A673 (cell line): ENCODE measurements at regions not wholly inside any gene's neighbourhood (a gene's known extent, or its start where the extent isn't known, plus 50 kb on each side); places are given as distances from the start of the nearest gene placed in this dataset.

Source experiments
- BruUV-seq: library from RNA; stranded (reverse); fragments of 400-500 nt; replicated peaks from 2 replicates; lab custom pipeline; 2021; lab: Mats Ljungman, UMichigan
- CTCF ChIA-PET: fragments of 300-600 bp; sonication (Branson Sonifier 250); formaldehyde crosslinking; loops from one replicate; lab custom pipeline; 2022; ENCODE audit warnings: antibody characterized with exemption; lab: Charles Lee
- POLR2A ChIA-PET: fragments of 300-600 bp; sonication (Branson Sonifier 250); formaldehyde crosslinking; loops from one replicate; lab custom pipeline; 2022; ENCODE audit warnings: antibody characterized with exemption; ENCODE audit not compliant: low non-redundant PET; lab: Charles Lee
- DNase-seq: peaks from one replicate; pipeline ENCODE4 v3.0.0-alpha.2; 2015; ENCODE audit warnings: low spot score
- H3K27ac ChIP-seq: fragments of 200-600 bp; sonication (generic); 2 replicates; pipeline ENCODE4 v1.5.1; 2016; ENCODE audit warnings: mixed run types, low read depth, mild to moderate bottlenecking, mixed read lengths, antibody characterized with exemption, low read length; ENCODE audit not compliant: poor library complexity, severe bottlenecking
- H3K27me3 ChIP-seq: fragments of 200-600 bp; sonication (generic); replicated peaks from 2 replicates; pipeline ENCODE4 v1.6.1; 2017; ENCODE audit warnings: mixed run types, low read depth, mild to moderate bottlenecking, mixed read lengths, antibody characterized with exemption, low read length; ENCODE audit not compliant: insufficient read depth, poor library complexity
- H3K36me3 ChIP-seq: fragments of 200-600 bp; sonication (generic); 2 replicates; pipeline ENCODE4 v1.6.1; 2016; ENCODE audit warnings: mixed run types, mild to moderate bottlenecking, mixed read lengths, antibody characterized with exemption, low read length; ENCODE audit not compliant: insufficient read depth, poor library complexity, severe bottlenecking
- H3K4me1 ChIP-seq: fragments of 200-600 bp; sonication (generic); 2 replicates; pipeline ENCODE4 v1.6.1; 2017; ENCODE audit warnings: mixed run types, mild to moderate bottlenecking, mixed read lengths, antibody characterized with exemption, low read length; ENCODE audit not compliant: insufficient read depth, poor library complexity, severe bottlenecking
- H3K4me3 ChIP-seq: fragments of 200-600 bp; sonication (generic); 2 replicates; pipeline ENCODE4 v1.5.1; 2016; ENCODE audit warnings: low read depth, mixed run types, mild to moderate bottlenecking, mixed read lengths, low read length; ENCODE audit not compliant: poor library complexity, severe bottlenecking
- H3K9me3 ChIP-seq: fragments of 200-600 bp; sonication (generic); 2 replicates; pipeline ENCODE4 v1.6.1; 2016; ENCODE audit warnings: mixed run types, low read depth, mild to moderate bottlenecking, mixed read lengths, antibody characterized with exemption, low read length; ENCODE audit not compliant: poor library complexity, severe bottlenecking
- EZH2 ChIP-seq: fragments of 200-600 bp; sonication (generic); IDR thresholded peaks from 2 replicates; pipeline ENCODE4 v1.6.1; 2017; ENCODE audit warnings: borderline replicate concordance, low read depth, mild to moderate bottlenecking, mixed read lengths, antibody characterized with exemption, low read length; ENCODE audit not compliant: poor library complexity, severe bottlenecking
- intact Hi-C: fragments of 100-400 bp; cut with micrococcal nuclease; formaldehyde crosslinking; loops from one replicate; pipeline ENCODE4 v1.10.0; 2022; ENCODE audit not compliant: unreplicated experiment
- TF ChIP-seq, protein P1 (sequence below): fragments of 300-800, 200-600 bp; sonication (generic); conservative IDR thresholded peaks from 2 replicates; pipeline ENCODE4 v1.5.1; 2017; ENCODE audit warnings: low read depth, mild to moderate bottlenecking, antibody characterized with exemption, low read length, moderate library complexity, mixed read lengths

DNA sequence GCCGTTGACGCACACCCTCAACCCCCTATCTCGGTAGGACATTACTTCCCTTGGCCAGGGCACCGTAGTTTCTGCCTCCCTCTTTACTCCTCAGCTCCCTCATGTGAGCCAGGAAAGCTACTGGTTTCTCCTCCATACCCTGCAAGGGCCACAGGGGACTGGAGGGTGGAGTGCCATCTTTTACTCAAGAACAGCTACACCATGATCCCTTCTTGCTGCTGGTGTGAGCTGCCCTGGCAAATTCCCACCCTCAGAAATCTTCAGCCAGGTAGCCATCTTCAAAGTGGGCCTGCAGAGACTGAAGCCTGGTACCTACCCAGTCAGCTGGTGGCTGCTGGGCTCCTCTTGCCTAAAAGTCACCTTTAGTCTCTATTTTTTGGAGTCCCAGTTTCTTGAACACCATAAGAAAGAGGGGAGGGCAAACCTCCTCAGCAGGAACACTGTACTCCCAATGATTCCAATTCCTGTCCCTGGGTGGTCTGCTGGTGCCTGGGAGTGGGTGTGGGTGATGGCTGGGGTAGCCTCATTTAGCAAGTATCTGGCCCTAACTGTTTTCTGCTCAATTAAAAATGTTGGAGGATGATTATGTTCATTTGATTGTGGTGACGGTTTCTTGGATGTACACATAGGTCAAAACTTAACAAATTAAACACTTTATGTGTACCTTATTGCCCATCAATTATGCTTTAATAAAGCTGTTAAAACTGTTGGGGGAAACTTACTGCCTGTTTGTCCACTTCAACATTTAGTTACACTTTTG is 105.0 kb upstream of the NPY start:
- intact Hi-C loops: no loop called here
- Histone ChIP-seq H3K27me3 (no peaks in the 10 kb centered on the region), H3K9me3 (no peaks in the 10 kb centered on the region), H3K27ac (no peak overlapping the region), H3K36me3 (no peaks in the 10 kb centered on the region), H3K4me1 (no peaks in the 10 kb centered on the region), H3K4me3 (no peak overlapping the region)
- DNase-seq: no peak
- CTCF ChIA-PET: interaction anchor here (0.7 kb wide), 1 partner anchor 17 kb away, joined by 3 read pairs; no protein-coding TSS in a partner anchor
- TF ChIP-seq, protein P1, sequence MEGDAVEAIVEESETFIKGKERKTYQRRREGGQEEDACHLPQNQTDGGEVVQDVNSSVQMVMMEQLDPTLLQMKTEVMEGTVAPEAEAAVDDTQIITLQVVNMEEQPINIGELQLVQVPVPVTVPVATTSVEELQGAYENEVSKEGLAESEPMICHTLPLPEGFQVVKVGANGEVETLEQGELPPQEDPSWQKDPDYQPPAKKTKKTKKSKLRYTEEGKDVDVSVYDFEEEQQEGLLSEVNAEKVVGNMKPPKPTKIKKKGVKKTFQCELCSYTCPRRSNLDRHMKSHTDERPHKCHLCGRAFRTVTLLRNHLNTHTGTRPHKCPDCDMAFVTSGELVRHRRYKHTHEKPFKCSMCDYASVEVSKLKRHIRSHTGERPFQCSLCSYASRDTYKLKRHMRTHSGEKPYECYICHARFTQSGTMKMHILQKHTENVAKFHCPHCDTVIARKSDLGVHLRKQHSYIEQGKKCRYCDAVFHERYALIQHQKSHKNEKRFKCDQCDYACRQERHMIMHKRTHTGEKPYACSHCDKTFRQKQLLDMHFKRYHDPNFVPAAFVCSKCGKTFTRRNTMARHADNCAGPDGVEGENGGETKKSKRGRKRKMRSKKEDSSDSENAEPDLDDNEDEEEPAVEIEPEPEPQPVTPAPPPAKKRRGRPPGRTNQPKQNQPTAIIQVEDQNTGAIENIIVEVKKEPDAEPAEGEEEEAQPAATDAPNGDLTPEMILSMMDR: no peak
- TF ChIP-seq EZH2: no peak
- POLR2A ChIA-PET: no interaction called here
- no TSS peak for BruUV-seq

DNA sequence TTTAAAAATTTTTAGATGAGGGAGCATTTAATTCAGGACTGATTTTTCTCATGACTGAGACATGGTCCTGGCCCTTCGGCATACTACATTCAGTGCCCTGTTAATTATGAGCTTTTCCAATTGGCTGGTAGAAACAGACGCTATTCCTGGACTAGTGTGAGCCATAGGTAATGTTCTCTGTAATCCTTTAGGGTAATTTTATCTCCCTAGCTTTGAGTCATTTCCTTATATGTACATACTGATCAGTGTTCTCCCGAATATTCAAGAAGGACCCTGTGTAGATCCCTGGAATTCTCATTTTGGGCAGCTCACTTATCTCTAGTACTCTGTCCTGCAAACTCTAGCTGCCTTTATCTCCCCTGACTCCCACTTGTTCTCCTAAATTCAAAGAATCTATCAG is 92.6 kb upstream of the NPY start:
- POLR2A ChIA-PET: no interaction called here
- BruUV-seq: no TSS peak

DNA sequence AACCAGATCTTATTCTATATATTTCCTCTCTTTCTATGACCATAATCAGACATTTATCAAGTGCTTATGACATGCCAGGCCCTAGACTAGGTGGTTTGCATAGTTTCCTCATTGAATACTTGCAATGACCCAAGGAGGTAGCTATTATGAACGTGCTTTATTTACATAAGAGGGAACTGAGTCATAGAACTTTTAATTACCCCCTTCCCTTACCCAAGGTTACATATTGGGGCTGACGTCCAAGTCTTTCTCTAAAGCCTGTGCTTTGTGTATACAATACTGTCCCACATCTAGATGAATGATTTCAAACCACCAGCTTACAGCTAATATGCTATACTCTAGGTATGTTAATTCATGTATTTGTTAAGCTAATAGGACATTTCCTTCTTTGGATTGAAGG is 91.9 kb upstream of the NPY start:
- no peaks in the 10 kb centered on the region for H3K9me3 ChIP-seq
- intact Hi-C loops: no loop called here
- TF ChIP-seq EZH2: no peak
- TF ChIP-seq, protein P1: no peak
- H3K4me3 ChIP-seq: no peak overlapping the region
- POLR2A ChIA-PET: no interaction called here
- no peaks in the 10 kb centered on the region for H3K27me3 ChIP-seq
- BruUV-seq: no TSS peak
- H3K36me3 ChIP-seq: no peaks in the 10 kb centered on the region
- H3K4me1 ChIP-seq: peaks cover 2% of the 10 kb centered on the region
- peak; percentile 47 for DNase-seq
- H3K27ac ChIP-seq: no peak overlapping the region
- CTCF ChIA-PET: no interaction called here

More for the DNA sequence above, 92.6 kb upstream of the NPY start:
- no peak overlapping the region for H3K27ac ChIP-seq
- H3K9me3 ChIP-seq: no peaks in the 10 kb centered on the region
- H3K36me3 ChIP-seq: no peaks in the 10 kb centered on the region
- no peaks in the 10 kb centered on the region for H3K27me3 ChIP-seq
- CTCF ChIA-PET: interaction anchor here (0.6 kb wide), 1 partner anchor 59 kb away, joined by 9 read pairs; no protein-coding TSS in a partner anchor
- no peak overlapping the region for H3K4me3 ChIP-seq
- DNase-seq: no peak
- TF ChIP-seq, protein P1: no peak
- no peak for TF ChIP-seq EZH2
- peaks cover 2% of the 10 kb centered on the region for H3K4me1 ChIP-seq
- intact Hi-C loops: no loop called here
